ENCODE measurements at regions not wholly inside any gene's neighbourhood (a gene's known extent, or its start where the extent isn't known, plus 50 kb on each side); places are given as distances from the start of the nearest gene placed in this dataset.

GRCh38 chr3:87435926-87436620, 159.7 kb upstream of the POU1F1 start:
- no peak for TF ChIP-seq CTCF (IDR thresholded peaks at IDR 0.05 in 2 of 3, conservative IDR thresholded peaks at IDR 0.05 in 1 of 3; ENCODE audit: insufficient read depth in 2 of 3, low read depth in 1 of 3, low read length in 3 of 3)
- no peak for TF ChIP-seq YY1 (IDR thresholded peaks at IDR 0.05; ENCODE audit: borderline replicate concordance in 1 of 3, control insufficient read depth in 1 of 3, extremely low read depth in 1 of 3, insufficient read depth in 3 of 3, insufficient read length in 1 of 3, insufficient replicate concordance in 2 of 3, low read depth in 1 of 3, low read length in 2 of 3)
- TF ChIP-seq E2F4 (CRISPR knock-in tag; IDR thresholded peaks at IDR 0.05; ENCODE audit: low read depth): no peak
- no peak for TF ChIP-seq ZMIZ1 (IDR thresholded peaks at IDR 0.05; ENCODE audit: low read depth in 2 of 2, low read length in 2 of 2)
- TF ChIP-seq POLR3A (IDR thresholded peaks at IDR 0.05; ENCODE audit: borderline replicate concordance, extremely low read depth, insufficient read depth, insufficient read length): no peak
- no peak for TF ChIP-seq PKNOX1 (IDR thresholded peaks at IDR 0.05)
- no peak for TF ChIP-seq RUNX1 (IDR thresholded peaks at IDR 0.05; ENCODE audit: low read depth)
- TF ChIP-seq ATF3 (IDR thresholded peaks at IDR 0.05): no peak
- TF ChIP-seq ATF3 (CRISPR knock-in tag; conservative IDR thresholded peaks at IDR 0.05): no peak
